ENCODE measurements at regions not wholly inside any gene's neighbourhood (a gene's known extent, or its start where the extent isn't known, plus 50 kb on each side); places are given as distances from the start of the nearest gene placed in this dataset.

GRCh38 chr4:153963216-153963615, 174.3 kb upstream of the SFRP2 start:
- H3K4me3 Mint-ChIP-seq: no peak overlapping the region
- ATAC-seq (no peak), DNase-seq (no peak)
- H3K4me1 Mint-ChIP-seq (ENCODE audit: low read depth): no peaks in the 10 kb centered on the region
- peaks cover 4% of the 10 kb centered on the region for H3K27me3 Mint-ChIP-seq (ENCODE audit: low read depth)
- H3K36me3 Mint-ChIP-seq (ENCODE audit: insufficient read depth): no peaks in the 10 kb centered on the region
- peaks cover 4% of the 10 kb centered on the region for H3K9me3 Mint-ChIP-seq

GRCh38 chr4:153962311-153963039, 173.6 kb upstream of the SFRP2 start:
- H3K4me1 Mint-ChIP-seq (ENCODE audit: low read depth): no peaks in the 10 kb centered on the region

GRCh38 chr4:153955327-153955726, 166.4 kb upstream of the SFRP2 start:
- Mint-ChIP-seq H3K4me1 (ENCODE audit: low read depth) (peaks cover 8% of the 10 kb centered on the region), H3K4me3 (no peak overlapping the region), H3K36me3 (ENCODE audit: insufficient read depth) (no peaks in the 10 kb centered on the region), H3K27me3 (ENCODE audit: low read depth) (peaks cover 3% of the 10 kb centered on the region), H3K9me3 (peaks cover 4% of the 10 kb centered on the region)
- DNase-seq (no peak), ATAC-seq (no peak)

More at GRCh38 chr4:153962311-153963039, 173.6 kb upstream of the SFRP2 start:
- peaks cover 4% of the 10 kb centered on the region for H3K27me3 Mint-ChIP-seq (ENCODE audit: low read depth)
- peak; percentile 76 to 87 for ATAC-seq
- no peaks in the 10 kb centered on the region for H3K36me3 Mint-ChIP-seq (ENCODE audit: insufficient read depth)
- H3K9me3 Mint-ChIP-seq: peaks cover 4% of the 10 kb centered on the region
- H3K4me3 Mint-ChIP-seq: no peak overlapping the region
- DNase-seq: no peak

- Mint-ChIP-seq H3K9me3 (peaks cover 4% of the 10 kb centered on the region), H3K27me3 (ENCODE audit: low read depth) (peaks cover 3% of the 10 kb centered on the region), H3K4me3 (no peak overlapping the region), H3K36me3 (ENCODE audit: insufficient read depth) (no peaks in the 10 kb centered on the region), H3K4me1 (ENCODE audit: low read depth) (peaks cover 15% of the 10 kb centered on the region)
- no peak for ATAC-seq
- DNase-seq: no peak
These were observed 165.8 kb upstream of the SFRP2 start for GRCh38 chr4:153954654-153955053.

- H3K27me3 Mint-ChIP-seq (ENCODE audit: low read depth): peaks cover 7% of the 10 kb centered on the region
These were observed 161.5 kb upstream of the SFRP2 start for GRCh38 chr4:153950100-153950979.

GRCh38 chr4:153948041-153948440, 159.2 kb upstream of the SFRP2 start:
- H3K9me3 Mint-ChIP-seq: peaks cover 11% of the 10 kb centered on the region
- no peak for DNase-seq
- ATAC-seq: no peak
- peaks cover 4% of the 10 kb centered on the region for H3K27me3 Mint-ChIP-seq (ENCODE audit: low read depth)
- no peaks in the 10 kb centered on the region for H3K36me3 Mint-ChIP-seq (ENCODE audit: insufficient read depth)
- no peak overlapping the region for H3K4me3 Mint-ChIP-seq
- H3K4me1 Mint-ChIP-seq (ENCODE audit: low read depth): peaks cover 23% of the 10 kb centered on the region

More at GRCh38 chr4:153950100-153950979, 161.5 kb upstream of the SFRP2 start:
- H3K36me3 Mint-ChIP-seq (ENCODE audit: insufficient read depth): no peaks in the 10 kb centered on the region
- DNase-seq (no peak), ATAC-seq (peak; percentile 85 to 91)
- peaks cover 21% of the 10 kb centered on the region for H3K4me1 Mint-ChIP-seq (ENCODE audit: low read depth)
- no peak overlapping the region for H3K4me3 Mint-ChIP-seq
- H3K9me3 Mint-ChIP-seq: peaks cover 10% of the 10 kb centered on the region

- H3K4me1 Mint-ChIP-seq (ENCODE audit: low read depth): peaks cover 23% of the 10 kb centered on the region
- DNase-seq (no peak), ATAC-seq (no peak)
- peaks cover 4% of the 10 kb centered on the region for H3K27me3 Mint-ChIP-seq (ENCODE audit: low read depth)
- peaks cover 11% of the 10 kb centered on the region for H3K9me3 Mint-ChIP-seq
- H3K4me3 Mint-ChIP-seq: no peak overlapping the region
- no peaks in the 10 kb centered on the region for H3K36me3 Mint-ChIP-seq (ENCODE audit: insufficient read depth)
These were observed 158.2 kb upstream of the SFRP2 start for GRCh38 chr4:153947124-153947523.

- Mint-ChIP-seq H3K4me3 (no peak overlapping the region), H3K27me3 (ENCODE audit: low read depth) (peaks cover 4% of the 10 kb centered on the region), H3K36me3 (ENCODE audit: insufficient read depth) (no peaks in the 10 kb centered on the region), H3K9me3 (peaks cover 11% of the 10 kb centered on the region), H3K4me1 (ENCODE audit: low read depth) (peaks cover 18% of the 10 kb centered on the region)
- no peak for DNase-seq
- no peak for ATAC-seq
These were observed 156.8 kb upstream of the SFRP2 start for GRCh38 chr4:153945704-153946103.

GRCh38 chr4:153943738-153944415, 155.0 kb upstream of the SFRP2 start:
- peak; percentile 86 to 88 for ATAC-seq
- Mint-ChIP-seq H3K4me3 (no peak overlapping the region), H3K4me1 (ENCODE audit: low read depth) (peaks cover 3% of the 10 kb centered on the region)

GRCh38 chr4:153940916-153941315, 152.0 kb upstream of the SFRP2 start:
- H3K9me3 Mint-ChIP-seq: peaks cover 7% of the 10 kb centered on the region
- H3K4me1 Mint-ChIP-seq (ENCODE audit: low read depth): peaks cover 2% of the 10 kb centered on the region
- DNase-seq (no peak), ATAC-seq (no peak)
- no peaks in the 10 kb centered on the region for H3K36me3 Mint-ChIP-seq (ENCODE audit: insufficient read depth)
- H3K4me3 Mint-ChIP-seq: no peak overlapping the region
- H3K27me3 Mint-ChIP-seq (ENCODE audit: low read depth): peaks cover 3% of the 10 kb centered on the region

More at GRCh38 chr4:153943738-153944415, 155.0 kb upstream of the SFRP2 start:
- H3K9me3 Mint-ChIP-seq: peaks cover 11% of the 10 kb centered on the region
- no peaks in the 10 kb centered on the region for H3K36me3 Mint-ChIP-seq (ENCODE audit: insufficient read depth)
- peaks cover 4% of the 10 kb centered on the region for H3K27me3 Mint-ChIP-seq (ENCODE audit: low read depth)
- no peak for DNase-seq

GRCh38 chr4:153939570-153939969, 150.7 kb upstream of the SFRP2 start:
- Mint-ChIP-seq H3K4me1 (ENCODE audit: low read depth) (peaks cover 3% of the 10 kb centered on the region), H3K36me3 (ENCODE audit: insufficient read depth) (no peaks in the 10 kb centered on the region), H3K9me3 (no peaks in the 10 kb centered on the region), H3K4me3 (no peak overlapping the region), H3K27me3 (ENCODE audit: low read depth) (peaks cover 4% of the 10 kb centered on the region)
- DNase-seq (no peak), ATAC-seq (no peak)

GRCh38 chr4:153938994-153939393, 150.1 kb upstream of the SFRP2 start:
- no peak overlapping the region for H3K4me3 Mint-ChIP-seq
- ATAC-seq (no peak), DNase-seq (no peak)
- peaks cover 3% of the 10 kb centered on the region for H3K4me1 Mint-ChIP-seq (ENCODE audit: low read depth)
- peaks cover 6% of the 10 kb centered on the region for H3K27me3 Mint-ChIP-seq (ENCODE audit: low read depth)
- no peaks in the 10 kb centered on the region for H3K9me3 Mint-ChIP-seq
- no peaks in the 10 kb centered on the region for H3K36me3 Mint-ChIP-seq (ENCODE audit: insufficient read depth)

- Mint-ChIP-seq H3K36me3 (ENCODE audit: insufficient read depth) (no peaks in the 10 kb centered on the region), H3K27me3 (ENCODE audit: low read depth) (peaks cover 6% of the 10 kb centered on the region), H3K4me1 (ENCODE audit: low read depth) (peaks cover 1% of the 10 kb centered on the region), H3K4me3 (no peak overlapping the region), H3K9me3 (no peaks in the 10 kb centered on the region)
- DNase-seq (no peak), ATAC-seq (no peak)
These were observed 148.4 kb upstream of the SFRP2 start for GRCh38 chr4:153937289-153937688.

GRCh38 chr4:153936121-153936520, 147.2 kb upstream of the SFRP2 start:
- peaks cover 1% of the 10 kb centered on the region for H3K4me1 Mint-ChIP-seq (ENCODE audit: low read depth)
- H3K36me3 Mint-ChIP-seq (ENCODE audit: insufficient read depth): no peaks in the 10 kb centered on the region
- no peaks in the 10 kb centered on the region for H3K9me3 Mint-ChIP-seq
- no peak for ATAC-seq
- no peak overlapping the region for H3K4me3 Mint-ChIP-seq
- DNase-seq: no peak
- H3K27me3 Mint-ChIP-seq (ENCODE audit: low read depth): peaks cover 10% of the 10 kb centered on the region

All from activated T-cell treated with anti-CD3 and anti-CD28 coated beads, Interleukin-2, amount 50 U/mL, for 4 hours (primary cell).